Common myeloid progenitor, CD34-positive (primary cell): ENCODE measurements at regions not wholly inside any gene's neighbourhood (a gene's known extent, or its start where the extent isn't known, plus 50 kb on each side); places are given as distances from the start of the nearest gene placed in this dataset.

Experiments used
- CTCF ChIA-PET: fragments of 350-600 bp; sonication (Branson Sonifier 250); formaldehyde crosslinking; loops from one replicate; lab custom pipeline; 2021; ENCODE audit warnings: antibody characterized with exemption; lab: Charles Lee
- POLR2A ChIA-PET: fragments of 350-600 bp; sonication (Branson Sonifier 250); formaldehyde crosslinking; loops from one replicate; lab custom pipeline; 2021; ENCODE audit warnings: antibody characterized with exemption; lab: Charles Lee
- DNase-seq, 3 donors: peaks; one replicate each; pipeline versions ENCODE4 v3.0.0 to v3.0.0-alpha.2; 2013
- H3K27ac ChIP-seq, 2 experiments: 1 replicate in 1 of 2; 2 replicates in 1 of 2; pipeline ENCODE4 v1.7.0; 2013; ENCODE audit warnings: inconsistent platforms in 2 of 2, low read length in 2 of 2, mild to moderate bottlenecking in 2 of 2, low read depth in 1 of 2, moderate library complexity in 1 of 2; ENCODE audit not compliant: severe bottlenecking in 2 of 2, insufficient read depth in 1 of 2, poor library complexity in 1 of 2
- H3K27me3 ChIP-seq, 5 experiments: replicated peaks in 2 of 5; 1 replicate in 3 of 5; 2 replicates in 2 of 5; pipeline versions ENCODE4 v1.6.1 to v1.7.0; 2013; ENCODE audit warnings: low read length in 4 of 5, mild to moderate bottlenecking in 2 of 5, moderate library complexity in 2 of 5, inconsistent platforms in 1 of 5; ENCODE audit not compliant: insufficient read depth in 5 of 5, control insufficient read depth in 4 of 5
- H3K36me3 ChIP-seq, 4 experiments: 1 replicate in 2 of 4; 2 replicates in 2 of 4; pipeline versions ENCODE4 v1.6.1 to v1.7.0; 2013; ENCODE audit warnings: low read length in 3 of 4, control low read depth in 1 of 4, mild to moderate bottlenecking in 1 of 4; ENCODE audit not compliant: control insufficient read depth in 4 of 4, insufficient read depth in 4 of 4
- H3K4me1 ChIP-seq, 4 experiments: 1 replicate in 3 of 4; 2 replicates in 1 of 4; pipeline versions ENCODE4 v1.6.1 to v1.7.1; 2013; ENCODE audit warnings: low read length in 3 of 4, mild to moderate bottlenecking in 3 of 4, control low read depth in 1 of 4, inconsistent platforms in 1 of 4, moderate library complexity in 1 of 4; ENCODE audit not compliant: control insufficient read depth in 4 of 4, insufficient read depth in 4 of 4; ENCODE audit errors: control extremely low read depth in 1 of 4
- H3K4me3 ChIP-seq, 7 experiments: 1 replicate in 4 of 7; 2 replicates in 3 of 7; pipeline versions ENCODE4 v1.5.1 to v1.7.0; 2013; ENCODE audit warnings: mild to moderate bottlenecking in 7 of 7, low read length in 6 of 7, moderate library complexity in 6 of 7, inconsistent platforms in 2 of 7, low read depth in 2 of 7, control low read depth in 1 of 7; ENCODE audit not compliant: insufficient read depth in 4 of 7, control insufficient read depth in 1 of 7; ENCODE audit errors: extremely low read depth in 1 of 7
- H3K9me3 ChIP-seq, 5 experiments: 1 replicate in 4 of 5; 2 replicates in 1 of 5; pipeline versions ENCODE4 v1.6.1 to v1.7.1; 2013; ENCODE audit warnings: low read length in 4 of 5, mild to moderate bottlenecking in 2 of 5, inconsistent platforms in 1 of 5, low read depth in 1 of 5, moderate library complexity in 1 of 5; ENCODE audit not compliant: control insufficient read depth in 4 of 5, insufficient read depth in 2 of 5; ENCODE audit errors: control extremely low read depth in 1 of 5
- WGBS: methylation state at CpG from one replicate; pipeline ENCODE4 v1.1.5; 2013; ENCODE audit not compliant: insufficient coverage; 5-methylcytosine and 5-hydroxymethylcytosine counted together

- H3K9me3 ChIP-seq: no peaks in the 10 kb centered on the region
- ChIA-PET POLR2A (no interaction called here), CTCF (no interaction called here)
- no peak overlapping the region for H3K27ac ChIP-seq
- H3K27me3 ChIP-seq: no peaks in the 10 kb centered on the region
- DNase-seq: no peak
- no peak overlapping the region for H3K4me3 ChIP-seq
- H3K4me1 ChIP-seq: no peaks in the 10 kb centered on the region
- 95% methylated on average over 12 of the region's 13 CpGs for WGBS
- H3K36me3 ChIP-seq: no peaks in the 10 kb centered on the region
Observed at GRCh38 chr2:157087373-157088002, 170.0 kb upstream of the GALNT5 start.

- POLR2A ChIA-PET: no interaction called here
- DNase-seq: no peak
- Histone ChIP-seq H3K36me3 (no peaks in the 10 kb centered on the region), H3K9me3 (no peaks in the 10 kb centered on the region), H3K27me3 (no peaks in the 10 kb centered on the region), H3K27ac (no peak overlapping the region), H3K4me1 (no peaks in the 10 kb centered on the region), H3K4me3 (no peak overlapping the region)
- WGBS: no CpG with 5 or more reads among the region's 3 CpGs
- CTCF ChIA-PET: interaction anchor here (1.0 kb wide), 1 partner anchor 34 kb away, joined by 3 read pairs; no protein-coding TSS in a partner anchor
Observed at GRCh38 chr2:157093666-157094065, 163.8 kb upstream of the GALNT5 start.

- WGBS: no CpG with 5 or more reads among the region's 1 CpG
- no peaks in the 10 kb centered on the region for H3K36me3 ChIP-seq
- no peak overlapping the region for H3K4me3 ChIP-seq
- H3K27me3 ChIP-seq: no peaks in the 10 kb centered on the region
- no peaks in the 10 kb centered on the region for H3K4me1 ChIP-seq
- no peak overlapping the region for H3K27ac ChIP-seq
- H3K9me3 ChIP-seq: peaks cover 0 to 16% (median 2%) of the 10 kb centered on the region in 5 experiments
- ChIA-PET CTCF (no interaction called here), POLR2A (no interaction called here)
- DNase-seq: no peak
Observed at GRCh38 chr2:157105372-157105771, 152.1 kb upstream of the GALNT5 start.

- Histone ChIP-seq H3K4me3 (no peak overlapping the region), H3K9me3 (peaks cover 0 to 17% (median 2%) of the 10 kb centered on the region in 5 experiments), H3K27me3 (no peaks in the 10 kb centered on the region), H3K4me1 (no peaks in the 10 kb centered on the region), H3K36me3 (no peaks in the 10 kb centered on the region), H3K27ac (no peak overlapping the region)
- DNase-seq: no peak
- POLR2A ChIA-PET: no interaction called here
- CTCF ChIA-PET: no interaction called here
- no CpG with 5 or more reads among the region's 1 CpG for WGBS
Observed at GRCh38 chr2:157106950-157107349, 150.6 kb upstream of the GALNT5 start.

GRCh38 chr2:157107460-157107859 lies 150.0 kb upstream of the GALNT5 start:
- WGBS: no CpG with 5 or more reads among the region's 1 CpG
- POLR2A ChIA-PET: no interaction called here
- Histone ChIP-seq H3K27ac (no peak overlapping the region), H3K27me3 (no peaks in the 10 kb centered on the region), H3K4me3 (no peak overlapping the region), H3K9me3 (peaks cover 0 to 19% (median 2%) of the 10 kb centered on the region in 5 experiments), H3K4me1 (no peaks in the 10 kb centered on the region), H3K36me3 (no peaks in the 10 kb centered on the region)
- CTCF ChIA-PET: no interaction called here
- no peak for DNase-seq

GRCh38 chr2:157107877-157108276 lies 149.6 kb upstream of the GALNT5 start:
- ChIA-PET POLR2A (no interaction called here), CTCF (no interaction called here)
- H3K27ac ChIP-seq: no peak overlapping the region
- DNase-seq: no peak
- H3K9me3 ChIP-seq: peaks cover 0 to 19% (median 2%) of the 10 kb centered on the region in 5 experiments
- H3K4me3 ChIP-seq: no peak overlapping the region
- no peaks in the 10 kb centered on the region for H3K36me3 ChIP-seq
- WGBS: 86% methylated on average over 2 of the region's 2 CpGs
- no peaks in the 10 kb centered on the region for H3K27me3 ChIP-seq
- H3K4me1 ChIP-seq: no peaks in the 10 kb centered on the region

- H3K4me1 ChIP-seq: no peaks in the 10 kb centered on the region
- H3K27me3 ChIP-seq: no peaks in the 10 kb centered on the region
- no peaks in the 10 kb centered on the region for H3K36me3 ChIP-seq
- H3K27ac ChIP-seq: no peak overlapping the region
- WGBS: 100% methylated on average over 2 of the region's 6 CpGs
- DNase-seq: no peak
- H3K9me3 ChIP-seq: no peaks in the 10 kb centered on the region
- POLR2A ChIA-PET: no interaction called here
- CTCF ChIA-PET: no interaction called here
- no peak overlapping the region for H3K4me3 ChIP-seq
Observed at GRCh38 chr2:157122776-157123175, 134.7 kb upstream of the GALNT5 start.
